Sigmoid colon (tissue), 3 donors: ENCODE measurements at regions not wholly inside any gene's neighbourhood (a gene's known extent, or its start where the extent isn't known, plus 50 kb on each side); places are given as distances from the start of the nearest gene placed in this dataset.

Experiments
- POLR2A ChIP-seq, 2 donors: fragments of 450-650 bp; IDR thresholded peaks; one replicate each; pipeline ENCODE4 v1.6.1; 2016; ENCODE audit warnings: antibody characterized with exemption in 2 of 2, mild to moderate bottlenecking in 2 of 2, moderate library complexity in 2 of 2
- TF ChIP-seq, protein P1 (sequence below), 4 experiments: fragments of 450-650 bp in 3 of 4; fragments of 200-600 bp in 1 of 4; IDR thresholded peaks; one replicate each; pipeline ENCODE4 v1.5.1; 2016 to 2019; ENCODE audit warnings: antibody characterized with exemption in 4 of 4, mild to moderate bottlenecking in 3 of 4, moderate library complexity in 2 of 4

DNA sequence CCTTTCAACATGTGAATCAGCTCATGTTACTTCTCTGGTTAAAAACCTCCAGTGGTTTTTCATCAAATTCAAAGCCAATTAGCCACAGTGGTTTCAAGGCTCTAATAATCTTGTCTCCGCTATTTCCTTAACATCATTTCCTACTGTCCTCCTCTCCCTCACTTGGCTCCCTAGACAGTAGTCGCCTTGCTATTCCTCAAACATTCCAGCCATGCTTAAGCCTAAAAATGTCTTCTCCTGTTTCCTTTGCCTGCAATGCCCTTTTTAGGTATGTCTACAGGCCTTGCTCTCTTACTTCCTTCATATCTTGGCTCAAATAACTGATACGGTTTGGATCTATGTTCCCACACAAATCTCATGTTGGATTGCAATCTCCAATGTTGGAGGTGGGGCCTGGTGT, 779.4 kb upstream of the LRRN3 start:
- no peak for TF ChIP-seq POLR2A (IDR thresholded peaks at IDR 0.05)
- TF ChIP-seq, protein P1, sequence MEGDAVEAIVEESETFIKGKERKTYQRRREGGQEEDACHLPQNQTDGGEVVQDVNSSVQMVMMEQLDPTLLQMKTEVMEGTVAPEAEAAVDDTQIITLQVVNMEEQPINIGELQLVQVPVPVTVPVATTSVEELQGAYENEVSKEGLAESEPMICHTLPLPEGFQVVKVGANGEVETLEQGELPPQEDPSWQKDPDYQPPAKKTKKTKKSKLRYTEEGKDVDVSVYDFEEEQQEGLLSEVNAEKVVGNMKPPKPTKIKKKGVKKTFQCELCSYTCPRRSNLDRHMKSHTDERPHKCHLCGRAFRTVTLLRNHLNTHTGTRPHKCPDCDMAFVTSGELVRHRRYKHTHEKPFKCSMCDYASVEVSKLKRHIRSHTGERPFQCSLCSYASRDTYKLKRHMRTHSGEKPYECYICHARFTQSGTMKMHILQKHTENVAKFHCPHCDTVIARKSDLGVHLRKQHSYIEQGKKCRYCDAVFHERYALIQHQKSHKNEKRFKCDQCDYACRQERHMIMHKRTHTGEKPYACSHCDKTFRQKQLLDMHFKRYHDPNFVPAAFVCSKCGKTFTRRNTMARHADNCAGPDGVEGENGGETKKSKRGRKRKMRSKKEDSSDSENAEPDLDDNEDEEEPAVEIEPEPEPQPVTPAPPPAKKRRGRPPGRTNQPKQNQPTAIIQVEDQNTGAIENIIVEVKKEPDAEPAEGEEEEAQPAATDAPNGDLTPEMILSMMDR (IDR thresholded peaks at IDR 0.05): no peak
